ENCODE measurements at regions not wholly inside any gene's neighbourhood (a gene's known extent, or its start where the extent isn't known, plus 50 kb on each side); places are given as distances from the start of the nearest gene placed in this dataset.
A peak's percentile ranks its signal among the peaks of the same experiment; 100 is the strongest.
"Not testable (repeated sequence)": the region's sequence is repeated elsewhere in the genome, so short reads cannot be mapped to it uniquely, and the experiment has no call there.

- H3K36me3 ChIP-seq (ENCODE audit: control insufficient read depth, insufficient read depth, low read length, severe bottlenecking); H3K27me3 ChIP-seq (replicated peaks; ENCODE audit: control insufficient read depth, insufficient read depth, low read length); H3K9me3 ChIP-seq (ENCODE audit: control insufficient read depth, low read length); H3K4me3 ChIP-seq (ENCODE audit: low read length); H3K4me1 ChIP-seq (ENCODE audit: control insufficient read depth, insufficient read depth, low read length); H3K9ac ChIP-seq (ENCODE audit: low read length); DNase-seq (ENCODE audit: low read depth): not testable (repeated sequence)
Measured at GRCh38 chr18:14460364-14460763, 83.0 kb downstream of the POTEC start.

DNA sequence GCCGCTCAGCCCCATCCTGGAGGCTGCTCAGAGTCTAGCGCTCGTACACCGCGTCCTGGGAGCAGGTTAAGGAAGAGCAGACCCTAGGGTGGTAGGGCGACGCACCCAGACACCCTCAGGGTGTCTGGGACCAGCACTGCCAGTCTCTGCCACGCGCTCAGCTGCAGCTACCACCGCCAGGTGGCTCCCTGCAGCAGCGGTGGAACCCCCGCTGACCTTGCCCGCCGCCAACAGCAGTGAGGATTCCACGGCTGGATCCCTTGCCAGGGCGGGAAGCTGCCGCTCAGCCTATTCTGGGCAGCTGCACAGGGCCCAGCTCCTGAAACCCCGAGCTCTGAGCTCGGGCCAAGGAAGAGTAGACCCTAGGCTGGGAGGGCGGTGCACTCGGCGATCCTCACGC, 83.6 kb downstream of the POTEC start:
- DNase-seq (ENCODE audit: low read depth); H3K4me1 ChIP-seq (ENCODE audit: control insufficient read depth, insufficient read depth, low read length); H3K9ac ChIP-seq (ENCODE audit: low read length); H3K36me3 ChIP-seq (ENCODE audit: control insufficient read depth, insufficient read depth, low read length, severe bottlenecking); H3K4me3 ChIP-seq (ENCODE audit: low read length); H3K9me3 ChIP-seq (ENCODE audit: control insufficient read depth, low read length); H3K27me3 ChIP-seq (replicated peaks; ENCODE audit: control insufficient read depth, insufficient read depth, low read length): not testable (repeated sequence)

GRCh38 chr18:14458009-14458945, 85.1 kb downstream of the POTEC start:
- not testable (repeated sequence) for DNase-seq (ENCODE audit: low read depth); H3K4me3 ChIP-seq (ENCODE audit: low read length)

GRCh38 chr18:14450637-14451009, 92.8 kb downstream of the POTEC start:
- Histone ChIP-seq H3K4me3 (ENCODE audit: low read length) (peak overlapping the region; percentile 69), H3K9ac (ENCODE audit: low read length) (peak overlapping the region; percentile 51)
- H3K36me3 ChIP-seq (ENCODE audit: control insufficient read depth, insufficient read depth, low read length, severe bottlenecking); H3K9me3 ChIP-seq (ENCODE audit: control insufficient read depth, low read length); DNase-seq (ENCODE audit: low read depth); H3K4me1 ChIP-seq (ENCODE audit: control insufficient read depth, insufficient read depth, low read length); H3K27me3 ChIP-seq (replicated peaks; ENCODE audit: control insufficient read depth, insufficient read depth, low read length): not testable (repeated sequence)

More at GRCh38 chr18:14458009-14458945, 85.1 kb downstream of the POTEC start:
- not testable (repeated sequence) for H3K9me3 ChIP-seq (ENCODE audit: control insufficient read depth, low read length); H3K36me3 ChIP-seq (ENCODE audit: control insufficient read depth, insufficient read depth, low read length, severe bottlenecking); H3K4me1 ChIP-seq (ENCODE audit: control insufficient read depth, insufficient read depth, low read length); H3K9ac ChIP-seq (ENCODE audit: low read length); H3K27me3 ChIP-seq (replicated peaks; ENCODE audit: control insufficient read depth, insufficient read depth, low read length)

GRCh38 chr18:14449995-14450636, 93.3 kb downstream of the POTEC start:
- not testable (repeated sequence) for DNase-seq (ENCODE audit: low read depth); H3K4me1 ChIP-seq (ENCODE audit: control insufficient read depth, insufficient read depth, low read length); H3K36me3 ChIP-seq (ENCODE audit: control insufficient read depth, insufficient read depth, low read length, severe bottlenecking); H3K27me3 ChIP-seq (replicated peaks; ENCODE audit: control insufficient read depth, insufficient read depth, low read length); H3K9me3 ChIP-seq (ENCODE audit: control insufficient read depth, low read length); H3K9ac ChIP-seq (ENCODE audit: low read length)
- peak overlapping the region; percentile 37 for H3K4me3 ChIP-seq (ENCODE audit: low read length)

GRCh38 chr18:14449062-14449461, 94.3 kb downstream of the POTEC start:
- not testable (repeated sequence) for H3K4me3 ChIP-seq (ENCODE audit: low read length); H3K9me3 ChIP-seq (ENCODE audit: control insufficient read depth, low read length); H3K9ac ChIP-seq (ENCODE audit: low read length); DNase-seq (ENCODE audit: low read depth); H3K4me1 ChIP-seq (ENCODE audit: control insufficient read depth, insufficient read depth, low read length); H3K27me3 ChIP-seq (replicated peaks; ENCODE audit: control insufficient read depth, insufficient read depth, low read length); H3K36me3 ChIP-seq (ENCODE audit: control insufficient read depth, insufficient read depth, low read length, severe bottlenecking)

GRCh38 chr18:14447715-14448114, 95.7 kb downstream of the POTEC start:
- H3K27me3 ChIP-seq (replicated peaks; ENCODE audit: control insufficient read depth, insufficient read depth, low read length); H3K4me1 ChIP-seq (ENCODE audit: control insufficient read depth, insufficient read depth, low read length); H3K36me3 ChIP-seq (ENCODE audit: control insufficient read depth, insufficient read depth, low read length, severe bottlenecking); H3K4me3 ChIP-seq (ENCODE audit: low read length); DNase-seq (ENCODE audit: low read depth); H3K9me3 ChIP-seq (ENCODE audit: control insufficient read depth, low read length); H3K9ac ChIP-seq (ENCODE audit: low read length): not testable (repeated sequence)

DNA sequence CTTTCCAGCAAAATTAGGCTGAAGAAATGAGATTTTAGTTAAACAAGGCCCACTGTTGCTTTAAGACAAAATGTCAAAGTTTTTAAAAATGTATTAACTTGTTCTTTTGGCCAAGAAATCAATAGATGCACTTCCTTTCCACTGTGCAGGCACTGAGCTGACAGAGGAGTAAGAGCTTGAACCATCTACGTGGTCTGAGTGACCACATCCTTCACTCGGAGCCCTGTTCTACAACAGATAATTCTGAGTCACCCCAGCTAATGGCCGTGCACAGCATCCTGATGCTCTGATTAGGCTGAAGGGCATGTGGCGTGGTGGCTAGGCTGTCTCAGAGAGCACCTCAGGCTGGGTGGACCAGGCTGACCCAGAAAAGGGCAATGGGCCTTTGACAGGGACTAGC, 107.9 kb downstream of the POTEC start:
- not testable (repeated sequence) for H3K9ac ChIP-seq (ENCODE audit: low read length); H3K4me1 ChIP-seq (ENCODE audit: control insufficient read depth, insufficient read depth, low read length); DNase-seq (ENCODE audit: low read depth); H3K4me3 ChIP-seq (ENCODE audit: low read length); H3K36me3 ChIP-seq (ENCODE audit: control insufficient read depth, insufficient read depth, low read length, severe bottlenecking); H3K9me3 ChIP-seq (ENCODE audit: control insufficient read depth, low read length); H3K27me3 ChIP-seq (replicated peaks; ENCODE audit: control insufficient read depth, insufficient read depth, low read length)

DNA sequence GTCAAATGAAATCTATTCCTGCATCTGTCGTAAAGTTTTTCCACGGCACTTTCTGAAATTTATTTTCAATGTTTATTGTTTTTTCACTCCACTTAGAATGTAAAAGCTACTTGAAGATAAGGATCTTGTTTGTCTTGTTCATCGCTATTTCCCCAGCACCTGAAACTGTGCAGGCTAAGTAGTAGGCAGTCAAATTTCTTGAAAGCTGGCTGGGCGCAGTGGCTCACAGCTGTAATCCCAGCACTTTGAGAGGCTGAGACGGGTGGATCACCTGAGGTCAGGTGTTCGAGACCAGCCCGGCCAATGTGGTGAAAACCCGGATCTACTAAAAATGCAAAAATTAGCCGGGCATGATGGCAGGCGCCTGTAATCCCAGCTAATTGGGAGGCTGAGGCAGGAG, 111.0 kb downstream of the POTEC start:
- H3K27me3 ChIP-seq (replicated peaks; ENCODE audit: control insufficient read depth, insufficient read depth, low read length); H3K9ac ChIP-seq (ENCODE audit: low read length); H3K36me3 ChIP-seq (ENCODE audit: control insufficient read depth, insufficient read depth, low read length, severe bottlenecking); H3K4me3 ChIP-seq (ENCODE audit: low read length); H3K4me1 ChIP-seq (ENCODE audit: control insufficient read depth, insufficient read depth, low read length); H3K9me3 ChIP-seq (ENCODE audit: control insufficient read depth, low read length); DNase-seq (ENCODE audit: low read depth): not testable (repeated sequence)

- not testable (repeated sequence) for H3K4me1 ChIP-seq (ENCODE audit: control insufficient read depth, insufficient read depth, low read length); H3K9me3 ChIP-seq (ENCODE audit: control insufficient read depth, low read length); DNase-seq (ENCODE audit: low read depth); H3K9ac ChIP-seq (ENCODE audit: low read length); H3K36me3 ChIP-seq (ENCODE audit: control insufficient read depth, insufficient read depth, low read length, severe bottlenecking); H3K27me3 ChIP-seq (replicated peaks; ENCODE audit: control insufficient read depth, insufficient read depth, low read length)
- H3K4me3 ChIP-seq (ENCODE audit: low read length), result peak overlapping the region; percentile 78
Measured at GRCh38 chr18:14431031-14431521, 112.3 kb downstream of the POTEC start.

DNA sequence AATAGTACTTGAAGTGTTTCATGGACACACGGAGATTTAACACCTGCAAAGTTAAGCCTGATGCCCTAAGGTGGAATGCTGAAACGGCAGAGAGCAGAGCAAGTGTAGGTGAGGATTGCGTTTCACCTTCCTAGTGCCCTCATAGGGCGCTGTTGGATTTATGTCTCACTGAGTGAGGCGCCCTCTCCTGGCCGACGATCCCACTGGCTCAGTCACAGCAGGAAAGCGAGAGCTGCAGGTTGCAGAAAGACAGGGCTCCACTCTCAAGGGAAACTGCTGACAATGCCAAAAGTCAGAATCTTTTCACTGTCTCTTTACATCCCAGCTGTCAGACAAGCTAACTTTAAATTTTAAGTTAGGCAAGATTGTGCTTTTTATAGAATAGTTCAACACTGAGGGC, 127.6 kb downstream of the POTEC start:
- H3K4me3 ChIP-seq (ENCODE audit: low read length); H3K36me3 ChIP-seq (ENCODE audit: control insufficient read depth, insufficient read depth, low read length, severe bottlenecking); H3K9me3 ChIP-seq (ENCODE audit: control insufficient read depth, low read length); H3K27me3 ChIP-seq (replicated peaks; ENCODE audit: control insufficient read depth, insufficient read depth, low read length); H3K4me1 ChIP-seq (ENCODE audit: control insufficient read depth, insufficient read depth, low read length); H3K9ac ChIP-seq (ENCODE audit: low read length); DNase-seq (ENCODE audit: low read depth): not testable (repeated sequence)

Data from adipocyte (in vitro differentiated cells).